Activated T-cell treated with anti-CD3 and anti-CD28 coated beads for 24 hours (primary cell): ENCODE measurements at regions not wholly inside any gene's neighbourhood (a gene's known extent, or its start where the extent isn't known, plus 50 kb on each side); places are given as distances from the start of the nearest gene placed in this dataset.

ENCODE experiments used
- DNase-seq: peaks from one replicate; pipeline ENCODE4 v3.0.0-alpha.2; 2020; ENCODE audit warnings: low read depth

- no peak for DNase-seq
Observed at GRCh38 chr18:61616111-61616610, 276.6 kb downstream of the RNF152 start.

- no peak for DNase-seq
Observed at GRCh38 chr18:61612517-61612916, 279.3 kb downstream of the CDH20 start.

GRCh38 chr18:61609131-61609530, 275.9 kb downstream of the CDH20 start:
- DNase-seq, result no peak

- DNase-seq, result no peak
Observed at GRCh38 chr18:61608316-61608715, 275.1 kb downstream of the CDH20 start.

GRCh38 chr18:61607867-61608266, 274.6 kb downstream of the CDH20 start:
- DNase-seq, result no peak

- no peak for DNase-seq
Observed at GRCh38 chr18:61606759-61607158, 273.5 kb downstream of the CDH20 start.

- DNase-seq, result no peak
Observed at GRCh38 chr18:61606068-61606660, 272.9 kb downstream of the CDH20 start.

- no peak for DNase-seq
Observed at GRCh38 chr18:61605376-61606067, 272.3 kb downstream of the CDH20 start.
